ENCODE measurements at regions not wholly inside any gene's neighbourhood (a gene's known extent, or its start where the extent isn't known, plus 50 kb on each side); places are given as distances from the start of the nearest gene placed in this dataset.

- Histone ChIP-seq H3K36me3 (no peaks in the 10 kb centered on the region), H3K27ac (no peak overlapping the region), H3K9me3 (no peaks in the 10 kb centered on the region), H3K4me3 (no peak overlapping the region), H3K27me3 (no peaks in the 10 kb centered on the region), H3K4me1 (peaks cover 0 to 22% of the 10 kb centered on the region in 2 donors)
- TF ChIP-seq CTCF (IDR thresholded peaks at IDR 0.05), result no peak
- no peak for DNase-seq (ENCODE audit: low spot score)
These were observed 350.9 kb upstream of the TNRC6C start for GRCh38 chr17:77607606-77608005.

DNA sequence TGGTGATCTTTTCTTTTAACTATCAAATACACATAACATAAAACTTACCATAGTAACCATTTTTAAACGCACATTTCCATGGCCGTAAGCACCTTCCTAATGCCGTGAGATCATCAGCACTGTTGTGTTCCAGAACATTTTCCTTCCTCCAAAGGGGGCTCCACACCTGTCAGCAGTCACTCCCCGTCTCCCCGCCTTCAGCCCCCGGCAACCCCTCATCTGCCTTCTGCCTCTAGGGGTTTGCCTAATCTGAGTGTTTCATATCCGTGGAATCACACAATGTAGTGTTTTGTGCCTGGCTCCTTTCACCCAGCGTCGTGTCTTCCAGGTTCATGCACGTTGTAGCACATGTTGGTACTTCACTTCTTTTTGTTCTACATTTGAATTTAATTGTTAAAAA is 350.1 kb upstream of the TNRC6C start:
- no peak overlapping the region for H3K4me3 ChIP-seq
- TF ChIP-seq CTCF (IDR thresholded peaks at IDR 0.05), result no peak
- no peak for DNase-seq (ENCODE audit: low spot score)
- H3K4me1 ChIP-seq, result peaks cover 0 to 14% of the 10 kb centered on the region in 2 donors
- H3K27me3 ChIP-seq, result no peaks in the 10 kb centered on the region
- no peaks in the 10 kb centered on the region for H3K9me3 ChIP-seq
- H3K36me3 ChIP-seq, result no peaks in the 10 kb centered on the region
- H3K27ac ChIP-seq, result no peak overlapping the region

- DNase-seq (ENCODE audit: low spot score), result no peak
- H3K27me3 ChIP-seq, result no peaks in the 10 kb centered on the region
- H3K36me3 ChIP-seq, result no peaks in the 10 kb centered on the region
- peaks cover 0 to under 1% of the 10 kb centered on the region in 2 donors for H3K4me1 ChIP-seq
- no peaks in the 10 kb centered on the region for H3K9me3 ChIP-seq
- H3K27ac ChIP-seq, result no peak overlapping the region
- TF ChIP-seq CTCF (IDR thresholded peaks at IDR 0.05), result no peak
- H3K4me3 ChIP-seq, result no peak overlapping the region
These were observed 348.7 kb upstream of the TNRC6C start for GRCh38 chr17:77609553-77610517.

GRCh38 chr17:77610518-77610893 is 348.0 kb upstream of the TNRC6C start:
- H3K9me3 ChIP-seq, result no peaks in the 10 kb centered on the region
- no peak overlapping the region for H3K27ac ChIP-seq
- H3K27me3 ChIP-seq, result no peaks in the 10 kb centered on the region
- DNase-seq (ENCODE audit: low spot score), result no peak
- no peaks in the 10 kb centered on the region for H3K36me3 ChIP-seq
- peaks cover 0 to 3% of the 10 kb centered on the region in 2 donors for H3K4me1 ChIP-seq
- H3K4me3 ChIP-seq, result no peak overlapping the region
- TF ChIP-seq CTCF (IDR thresholded peaks at IDR 0.05), result no peak

GRCh38 chr17:77610972-77611521 is 347.5 kb upstream of the TNRC6C start:
- Histone ChIP-seq H3K36me3 (no peaks in the 10 kb centered on the region), H3K9me3 (no peaks in the 10 kb centered on the region), H3K4me1 (peaks cover 0 to 8% of the 10 kb centered on the region in 2 donors), H3K27me3 (no peaks in the 10 kb centered on the region), H3K4me3 (no peak overlapping the region), H3K27ac (no peak overlapping the region)
- no peak for DNase-seq (ENCODE audit: low spot score)
- TF ChIP-seq CTCF (IDR thresholded peaks at IDR 0.05), result no peak

Measured in right atrium auricular region (tissue), 2 donors.